Forelimb muscle (tissue), 1 donor: ENCODE measurements at regions not wholly inside any gene's neighbourhood (a gene's known extent, or its start where the extent isn't known, plus 50 kb on each side); places are given as distances from the start of the nearest gene placed in this dataset.
"Not testable (repeated sequence)": the region's sequence is repeated elsewhere in the genome, so short reads cannot be mapped to it uniquely, and the experiment has no call there.

ENCODE experiments used
- DNase-seq: peaks from one replicate; pipeline ENCODE4 v3.0.0-alpha.2; 2013; ENCODE audit warnings: low read depth

GRCh38 chr4:118410138-118410537 lies 57.3 kb upstream of the PRSS12 start:
- DNase-seq, result no peak

- DNase-seq, result no peak
These were observed 64.5 kb upstream of the PRSS12 start for GRCh38 chr4:118417325-118417724.

- not testable (repeated sequence) for DNase-seq
These were observed 65.0 kb upstream of the PRSS12 start for GRCh38 chr4:118417800-118418199.

GRCh38 chr4:118418396-118418795 lies 65.6 kb upstream of the PRSS12 start:
- not testable (repeated sequence) for DNase-seq

GRCh38 chr4:118419626-118420025 lies 66.8 kb upstream of the PRSS12 start:
- not testable (repeated sequence) for DNase-seq

DNA sequence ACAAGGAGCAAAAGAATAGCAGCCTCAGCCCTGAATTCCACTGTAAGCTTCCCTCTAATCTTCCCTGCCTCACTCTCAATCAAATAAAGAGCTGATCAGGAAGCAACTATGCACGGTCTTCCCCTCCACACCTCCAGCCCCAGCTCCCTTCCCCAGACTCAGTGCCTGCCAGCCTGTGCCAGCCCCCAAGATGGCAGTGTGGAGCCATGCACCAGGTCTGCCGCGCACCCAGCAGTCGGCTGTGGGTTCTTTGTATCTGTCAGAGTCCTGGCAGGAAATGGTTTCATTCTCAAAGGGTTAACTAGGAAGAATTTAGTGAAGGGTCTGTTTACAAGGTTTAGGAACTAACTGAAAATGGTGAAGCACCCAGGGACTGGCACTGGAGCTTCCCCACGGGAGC lies 71.3 kb upstream of the PRSS12 start:
- not testable (repeated sequence) for DNase-seq

- not testable (repeated sequence) for DNase-seq
These were observed 76.1 kb upstream of the PRSS12 start for GRCh38 chr4:118428881-118429280.

DNA sequence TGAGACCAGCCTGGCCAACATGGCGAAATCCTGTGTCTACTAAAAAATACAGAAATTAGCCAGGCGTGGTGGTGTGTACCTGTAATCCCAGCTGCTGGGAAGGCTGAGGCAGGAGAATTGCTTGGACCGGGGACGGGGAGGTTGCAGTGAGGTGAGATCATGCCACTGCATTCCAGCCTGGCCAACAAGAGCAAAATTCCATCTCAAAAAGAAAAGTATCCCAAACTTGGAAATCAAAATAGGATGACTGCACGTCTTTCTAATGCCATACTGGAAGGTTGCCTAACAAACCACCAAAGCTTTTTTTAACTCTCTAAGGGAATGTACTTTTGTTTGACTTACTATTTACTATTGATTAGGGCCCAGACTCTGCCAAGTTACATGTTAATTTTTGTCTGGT lies 79.6 kb upstream of the PRSS12 start:
- not testable (repeated sequence) for DNase-seq

DNA sequence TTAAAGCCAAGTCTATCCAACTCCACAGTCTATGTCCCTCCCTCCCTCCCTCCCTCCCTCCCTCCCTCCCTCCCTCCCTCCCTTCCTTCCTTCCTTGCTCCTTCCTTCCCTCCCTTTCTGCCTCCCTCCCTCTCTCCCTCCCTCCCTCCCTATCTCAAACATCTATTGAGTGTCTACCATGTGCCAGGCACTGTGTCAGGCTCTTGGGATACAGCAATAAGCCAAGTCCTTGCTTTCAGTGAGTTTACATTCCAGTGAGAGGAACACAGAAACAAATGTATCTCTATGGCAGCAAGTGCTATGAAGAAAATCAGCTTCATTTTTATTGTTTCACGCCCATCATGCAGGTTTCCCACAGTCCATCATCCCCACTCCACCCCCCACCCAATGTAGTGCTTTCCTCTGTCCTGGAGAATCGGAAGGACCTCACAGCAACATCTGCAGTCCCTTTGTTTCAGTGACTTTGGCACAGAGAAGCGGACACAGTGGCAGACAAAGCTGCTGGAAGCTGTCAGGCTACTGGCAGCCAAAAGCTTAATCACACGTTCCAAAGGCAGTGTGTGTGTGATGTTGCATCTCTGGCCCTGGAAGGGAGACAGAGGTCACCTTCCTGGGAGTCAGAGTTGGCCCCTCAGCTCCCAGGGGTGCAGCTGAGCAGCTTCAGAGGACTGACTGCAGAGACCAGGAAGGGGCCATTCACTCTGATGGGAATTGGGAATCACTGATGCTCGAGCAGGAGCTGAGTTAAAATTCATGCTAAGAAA lies 81.0 kb upstream of the PRSS12 start:
- not testable (repeated sequence) for DNase-seq

DNA sequence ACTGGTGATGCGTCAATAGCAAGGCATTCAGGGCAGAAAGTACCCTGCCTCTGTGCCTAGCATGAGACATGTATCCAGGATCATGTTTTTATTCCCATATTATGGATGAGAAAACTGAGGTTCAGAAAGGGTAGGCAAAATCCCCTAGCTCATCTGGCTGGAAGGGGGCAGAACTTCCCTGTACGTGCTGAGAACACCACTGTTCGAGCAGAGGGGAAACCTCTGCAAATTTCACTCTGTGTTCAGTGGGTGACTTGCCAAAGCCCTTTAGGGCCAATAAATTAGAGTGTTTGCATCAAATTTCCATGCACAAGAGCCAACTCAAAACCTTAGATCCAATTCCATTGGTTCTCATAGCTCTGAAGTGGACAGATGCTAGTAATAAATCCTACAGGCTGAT lies 82.6 kb upstream of the PRSS12 start:
- DNase-seq, result not testable (repeated sequence)

DNA sequence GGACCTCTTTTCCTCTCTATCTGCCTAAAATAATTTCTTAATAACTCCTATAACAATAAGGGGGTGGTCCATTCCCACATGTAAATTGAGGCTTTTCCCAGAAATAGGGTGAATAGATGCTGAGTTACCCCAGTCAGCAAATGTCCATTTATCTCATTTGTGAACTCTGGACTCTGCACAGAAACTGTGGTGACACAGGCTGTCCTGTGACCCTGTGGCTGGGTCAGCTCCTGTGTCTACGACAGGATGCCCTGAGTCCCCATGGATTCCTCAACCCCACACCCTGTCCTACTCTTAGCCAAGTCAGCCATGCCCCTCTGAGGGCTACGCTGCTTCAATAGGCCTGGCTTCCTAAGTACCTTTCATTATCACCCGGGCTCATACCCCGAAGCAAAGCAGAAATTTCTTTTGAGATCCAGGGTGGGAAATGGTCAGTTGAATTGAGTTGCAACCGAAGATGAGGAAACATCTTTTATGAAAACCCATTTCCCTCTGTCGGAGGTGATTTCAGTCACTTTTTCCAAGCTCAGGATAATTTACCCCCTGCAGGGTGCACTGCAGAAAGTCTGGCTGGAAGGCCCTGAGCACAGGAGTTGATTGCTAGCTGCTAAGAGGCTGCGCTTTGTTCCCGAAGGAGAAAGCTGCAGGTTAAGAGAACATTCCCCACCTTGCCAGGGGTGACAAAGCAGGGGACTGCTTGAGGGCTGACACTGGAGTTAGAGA lies 89.5 kb upstream of the PRSS12 start:
- not testable (repeated sequence) for DNase-seq

GRCh38 chr4:118447397-118447796 lies 94.6 kb upstream of the PRSS12 start:
- not testable (repeated sequence) for DNase-seq

DNA sequence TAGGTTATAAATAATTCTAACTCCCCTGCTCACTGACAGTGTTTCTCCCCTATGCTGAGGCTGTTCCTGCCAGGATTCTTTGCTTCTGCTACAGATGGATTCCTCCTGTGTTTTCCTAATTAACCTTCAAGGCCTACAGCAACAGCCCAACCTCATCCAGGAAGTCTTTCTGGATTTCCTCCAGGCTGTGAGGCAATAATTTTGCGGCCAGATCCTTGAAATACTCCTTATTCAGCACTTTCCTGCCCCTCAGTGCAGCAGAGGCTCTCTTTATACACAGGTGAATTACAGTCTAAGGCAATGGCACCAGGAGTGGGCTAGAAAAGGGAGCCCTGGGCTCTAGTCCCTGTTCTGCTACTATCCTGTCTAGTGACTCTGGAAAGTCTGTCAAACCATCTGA lies 102.1 kb upstream of the PRSS12 start:
- DNase-seq, result not testable (repeated sequence)

DNA sequence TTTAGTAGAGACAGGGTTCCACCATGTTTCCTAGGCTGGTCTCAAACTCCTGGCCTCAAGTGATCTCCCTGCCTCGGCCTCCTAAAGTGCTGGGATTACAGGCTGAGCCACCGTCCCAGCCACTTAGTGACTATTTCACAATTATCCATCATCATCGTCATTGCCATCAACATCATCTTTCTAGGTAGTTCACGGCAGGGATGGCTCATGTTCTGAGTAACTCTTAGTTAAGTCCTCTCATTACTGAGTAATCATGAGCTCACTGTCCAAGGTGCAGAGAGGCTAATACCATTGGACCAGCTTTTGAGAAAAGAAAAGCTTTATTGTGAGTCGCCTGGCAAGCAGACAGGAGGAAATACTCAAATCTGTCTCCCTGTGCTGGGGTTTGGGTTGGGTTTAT lies 108.6 kb upstream of the PRSS12 start:
- not testable (repeated sequence) for DNase-seq

DNA sequence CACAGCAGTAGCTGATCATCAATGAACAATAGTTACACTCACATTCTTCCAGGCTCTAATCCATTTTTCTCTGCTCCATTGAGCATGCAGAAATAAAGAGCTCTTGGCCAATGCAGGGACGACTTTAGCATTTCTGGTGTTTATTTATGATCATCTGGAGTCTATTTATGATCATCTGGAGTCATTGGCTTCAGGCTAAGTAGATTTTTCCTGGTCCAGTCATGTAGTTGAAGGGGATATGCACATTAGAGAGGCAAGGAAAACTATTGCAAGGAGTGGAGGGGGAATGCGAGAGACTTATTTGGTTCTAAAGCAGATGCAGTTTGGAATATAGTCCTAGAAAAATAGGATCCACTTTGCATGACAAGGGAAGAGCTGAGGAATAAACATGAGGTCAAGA lies 113.0 kb upstream of the PRSS12 start:
- peak; percentile 19 for DNase-seq

- DNase-seq, result not testable (repeated sequence)
These were observed 121.3 kb upstream of the PRSS12 start for GRCh38 chr4:118474001-118474626.

DNA sequence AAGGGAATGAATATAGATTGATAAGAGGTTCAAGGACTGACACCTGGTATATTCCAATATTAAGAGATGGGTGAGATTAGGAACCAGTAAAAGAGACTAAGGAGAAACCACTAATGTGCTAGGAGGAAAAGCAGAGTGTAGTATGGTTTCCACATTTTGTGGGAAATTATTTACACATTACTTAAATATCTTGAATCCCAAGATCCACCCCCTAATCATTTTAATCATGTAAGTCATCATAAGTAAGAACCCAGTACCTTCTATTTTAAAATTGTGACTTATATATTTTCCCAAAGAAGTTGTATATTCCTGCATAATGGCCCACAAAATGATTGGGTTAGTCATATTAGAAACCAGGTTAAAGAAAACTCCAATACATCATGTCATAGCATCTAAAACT lies 122.0 kb upstream of the PRSS12 start:
- DNase-seq, result not testable (repeated sequence)

- not testable (repeated sequence) for DNase-seq
These were observed 123.1 kb upstream of the PRSS12 start for GRCh38 chr4:118475901-118476300.

DNA sequence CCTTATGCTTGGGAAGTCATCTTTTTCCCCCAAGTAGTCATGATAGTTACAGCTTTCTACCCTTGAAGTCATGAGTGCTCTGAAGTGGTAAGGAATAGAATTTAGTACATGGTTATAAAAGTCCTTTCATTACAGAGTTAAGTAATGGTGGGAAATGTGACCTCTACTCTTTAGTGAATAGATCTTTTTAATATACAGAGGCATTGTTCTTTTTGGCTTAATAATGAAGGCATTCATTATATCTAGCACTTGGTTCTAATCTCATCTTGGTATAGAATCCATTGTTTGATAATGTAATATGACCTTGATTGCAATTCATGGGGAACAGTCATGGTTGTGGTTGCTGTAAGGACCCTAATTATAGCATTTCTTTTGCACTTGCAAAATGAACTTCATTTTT lies 125.0 kb upstream of the PRSS12 start:
- not testable (repeated sequence) for DNase-seq

DNA sequence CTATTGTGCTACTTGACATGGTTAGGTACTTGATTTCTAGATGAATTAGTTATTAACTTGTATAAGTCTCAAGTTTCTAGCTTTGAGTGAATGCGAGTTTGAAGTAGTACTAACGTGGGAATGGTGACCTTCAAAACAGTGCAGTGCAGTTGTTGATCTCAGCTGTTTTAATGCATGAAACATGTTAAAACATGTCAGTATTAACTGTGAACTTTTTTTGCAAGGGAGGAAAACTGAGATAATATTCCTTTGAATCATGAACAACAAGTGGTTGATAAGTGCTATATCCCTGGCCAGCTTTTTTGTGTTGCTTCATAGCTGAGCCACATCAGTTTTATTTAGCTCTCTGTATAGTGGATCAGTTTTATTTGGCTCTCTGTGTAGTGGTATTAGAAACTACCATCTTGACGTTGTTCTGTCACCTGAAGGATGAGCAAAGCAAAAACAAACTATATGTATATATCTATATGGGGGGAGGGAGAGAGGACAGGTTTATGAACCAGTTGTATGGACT lies 133.1 kb upstream of the PRSS12 start:
- not testable (repeated sequence) for DNase-seq

DNA sequence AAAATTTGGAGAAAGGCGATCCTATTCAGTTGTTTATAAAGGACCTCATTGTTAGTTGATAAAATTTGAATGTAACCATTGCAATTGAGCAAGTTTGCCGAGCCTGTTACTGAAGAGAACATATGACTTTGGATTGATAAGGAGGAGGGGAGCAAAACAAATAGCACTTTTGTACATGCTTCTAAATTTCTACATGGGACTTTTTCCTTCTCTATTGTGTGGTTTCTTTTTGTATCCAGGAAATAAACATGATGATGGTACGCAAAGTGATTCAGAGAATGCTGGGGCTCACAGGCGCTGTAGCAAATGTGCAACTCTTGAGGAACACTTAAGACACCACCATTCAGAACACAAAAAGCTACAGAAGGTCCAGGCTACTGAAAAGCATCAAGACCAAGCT lies 140.2 kb upstream of the PRSS12 start:
- not testable (repeated sequence) for DNase-seq

DNA sequence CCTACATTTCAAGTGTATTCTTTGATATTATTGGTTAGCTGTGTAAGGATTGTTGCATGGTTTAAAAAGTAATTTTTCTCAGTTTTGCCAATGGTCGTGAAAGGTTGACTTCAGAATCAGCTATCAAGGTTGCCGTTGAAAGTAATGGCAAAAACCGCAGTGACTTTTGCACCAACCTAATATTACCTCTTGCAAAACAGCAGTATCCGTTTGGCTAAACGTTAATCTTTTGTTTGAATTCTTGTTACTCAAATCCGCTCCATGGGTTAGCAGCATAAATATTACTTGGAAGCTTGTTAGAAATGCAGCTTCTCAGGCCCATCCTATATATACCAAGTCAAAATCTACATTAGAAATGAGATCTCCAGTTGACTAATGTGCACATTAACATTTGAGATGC lies 141.6 kb upstream of the PRSS12 start:
- not testable (repeated sequence) for DNase-seq
